Liver (tissue), 8 donors: ENCODE measurements at regions not wholly inside any gene's neighbourhood (a gene's known extent, or its start where the extent isn't known, plus 50 kb on each side); places are given as distances from the start of the nearest gene placed in this dataset.

ENCODE experiments used
- DNase-seq: peaks from one replicate; pipeline ENCODE4 v3.0.0-alpha.2; 2017; ENCODE audit warnings: low spot score
- H3K27ac ChIP-seq, 2 donors: one replicate each; pipeline ENCODE4 v1.7.0; 2013; ENCODE audit warnings: inconsistent platforms in 2 of 2, low read length in 2 of 2, control low read depth in 1 of 2, low read depth in 1 of 2, mild to moderate bottlenecking in 1 of 2
- H3K27me3 ChIP-seq, 4 donors: one replicate each; pipeline versions ENCODE4 v1.6.1 to v1.7.0; 2013; ENCODE audit warnings: low read length in 3 of 4, inconsistent platforms in 1 of 4, mild to moderate bottlenecking in 1 of 4, moderate library complexity in 1 of 4; ENCODE audit not compliant: control insufficient read depth in 4 of 4, insufficient read depth in 4 of 4
- H3K36me3 ChIP-seq, 4 donors: one replicate each; pipeline versions ENCODE4 v1.6.1 to v1.7.0; 2013; ENCODE audit warnings: low read length in 3 of 4, mild to moderate bottlenecking in 3 of 4, low read depth in 1 of 4, moderate library complexity in 1 of 4; ENCODE audit not compliant: control insufficient read depth in 4 of 4, insufficient read depth in 3 of 4
- H3K4me1 ChIP-seq, 4 donors: one replicate each; pipeline versions ENCODE4 v1.6.1 to v1.7.0; 2013; ENCODE audit warnings: low read length in 3 of 4, mild to moderate bottlenecking in 3 of 4, moderate library complexity in 1 of 4; ENCODE audit not compliant: control insufficient read depth in 4 of 4, insufficient read depth in 4 of 4
- H3K4me3 ChIP-seq, 3 donors: one replicate each; pipeline versions ENCODE4 v1.6.1 to v1.7.0; 2013; ENCODE audit warnings: low read length in 3 of 3, control low read depth in 1 of 3, low read depth in 1 of 3, mild to moderate bottlenecking in 1 of 3
- H3K9ac ChIP-seq, 2 donors: one replicate each; pipeline ENCODE4 v1.7.0; 2013; ENCODE audit warnings: low read length in 2 of 2, mild to moderate bottlenecking in 2 of 2, moderate library complexity in 2 of 2, control low read depth in 1 of 2, low read depth in 1 of 2
- H3K9me3 ChIP-seq, 4 donors: one replicate each; pipeline versions ENCODE4 v1.6.1 to v1.7.0; 2013; ENCODE audit warnings: low read length in 3 of 4; ENCODE audit not compliant: control insufficient read depth in 4 of 4
- EGR1 ChIP-seq, 2 donors: IDR thresholded peaks; 2 replicates each; pipeline ENCODE4 v1.6.1; 2016 to 2018; ENCODE audit warnings: antibody characterized with exemption in 2 of 2, low read depth in 2 of 2
- FOXA1 ChIP-seq: IDR thresholded peaks from 2 replicates; pipeline ENCODE4 v1.6.1; 2016; ENCODE audit warnings: antibody characterized with exemption
- FOXA2 ChIP-seq: IDR thresholded peaks from 2 replicates; pipeline ENCODE4 v1.6.1; 2016; ENCODE audit warnings: antibody characterized with exemption
- GABPA ChIP-seq, 2 donors: IDR thresholded peaks in 1 of 2; conservative IDR thresholded peaks in 1 of 2; 2 replicates each; pipeline ENCODE4 v1.6.1; 2016; ENCODE audit warnings: antibody characterized with exemption in 2 of 2, mild to moderate bottlenecking in 1 of 2, moderate library complexity in 1 of 2
- HNF4A ChIP-seq, 2 donors: conservative IDR thresholded peaks; 2 replicates each; pipeline ENCODE4 v1.6.1; 2016; ENCODE audit warnings: antibody characterized with exemption in 2 of 2, mild to moderate bottlenecking in 2 of 2
- HNF4G ChIP-seq: IDR thresholded peaks from 2 replicates; pipeline ENCODE4 v1.6.1; 2016; ENCODE audit warnings: antibody characterized with exemption
- JUND ChIP-seq, 2 donors: IDR thresholded peaks; 2 replicates each; pipeline ENCODE4 v1.6.1; 2016; ENCODE audit warnings: antibody characterized with exemption in 2 of 2
- NR2F2 ChIP-seq: IDR thresholded peaks from 2 replicates; pipeline ENCODE4 v1.6.1; 2016; ENCODE audit warnings: antibody characterized with exemption
- RAD21 ChIP-seq, 2 donors: IDR thresholded peaks; 2 replicates each; pipeline ENCODE4 v1.6.1; 2016; ENCODE audit warnings: antibody characterized with exemption in 2 of 2, mild to moderate bottlenecking in 2 of 2
- RXRA ChIP-seq, 2 donors: IDR thresholded peaks; 2 replicates each; pipeline ENCODE4 v1.6.1; 2017 to 2018; ENCODE audit warnings: antibody characterized with exemption in 2 of 2, mild to moderate bottlenecking in 1 of 2
- SP1 ChIP-seq: IDR thresholded peaks from 2 replicates; pipeline ENCODE4 v1.6.1; 2018; ENCODE audit warnings: antibody characterized with exemption, mild to moderate bottlenecking
- TAF1 ChIP-seq: conservative IDR thresholded peaks from 2 replicates; pipeline ENCODE4 v1.6.1; 2016; ENCODE audit warnings: antibody characterized with exemption, mild to moderate bottlenecking
- YY1 ChIP-seq: IDR thresholded peaks from 2 replicates; pipeline ENCODE4 v1.6.1; 2016; ENCODE audit warnings: antibody characterized with exemption, mild to moderate bottlenecking
- WGBS: extraction: QIAGEN DNeasy Blood & Tissue Kit; methylation state at CpG from one replicate; pipeline ENCODE4 v1.1.7; 2013; 5-methylcytosine and 5-hydroxymethylcytosine counted together
- TF ChIP-seq, protein P1 (sequence below): fragments of 150-350 bp; IDR thresholded peaks from 2 replicates; pipeline ENCODE4 v1.5.1; 2017; ENCODE audit warnings: improper control_type of control experiment, low read depth, low read length; ENCODE audit not compliant: missing input control
- TF ChIP-seq, protein P2 (sequence below): IDR thresholded peaks from 2 replicates; pipeline ENCODE4 v1.6.1; 2016; ENCODE audit warnings: antibody characterized with exemption
- TF ChIP-seq, protein P3 (sequence below): IDR thresholded peaks from 2 replicates; pipeline ENCODE4 v1.6.1; 2016; ENCODE audit warnings: antibody characterized with exemption
- TF ChIP-seq, protein P4 (sequence below): IDR thresholded peaks from 2 replicates; pipeline ENCODE4 v1.6.1; 2016; ENCODE audit warnings: antibody characterized with exemption
- TF ChIP-seq, protein P5 (sequence below): IDR thresholded peaks from 2 replicates; pipeline ENCODE4 v1.6.1; 2016; ENCODE audit warnings: antibody characterized with exemption, mild to moderate bottlenecking
- donor health status: healthy.
- donor health status: healthy.
- donor health status: healthy.
- donor health status: healthy.
- donor health status: healthy.

DNA sequence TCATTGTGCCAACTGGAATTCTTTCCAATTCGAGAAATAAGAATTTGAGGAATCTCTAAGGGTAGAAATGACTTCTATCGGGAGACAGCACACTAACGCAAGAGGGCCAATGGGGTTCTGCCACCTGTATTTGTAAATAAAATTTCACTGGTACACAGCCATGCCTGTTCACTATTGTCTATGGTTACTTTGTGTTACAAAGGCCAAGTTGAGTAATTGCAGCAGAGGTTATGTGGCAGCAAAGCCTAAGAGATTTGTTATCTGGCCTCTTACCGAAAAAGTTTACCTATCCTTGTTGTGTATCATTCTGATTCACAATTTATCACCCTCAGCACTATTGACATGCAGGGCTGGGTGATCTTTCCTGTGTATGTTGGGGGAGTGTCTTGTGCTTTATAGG is 278.0 kb downstream of the KLF5 start:
- H3K4me3 ChIP-seq, result no peak overlapping the region
- peak overlapping the region; percentile 56 to 63 for H3K27ac ChIP-seq
- peaks cover 0 to 6% (median 0%) of the 10 kb centered on the region in 4 donors for H3K4me1 ChIP-seq
- WGBS, result 30% methylated on average over 4 of the region's 4 CpGs
- no peaks in the 10 kb centered on the region for H3K36me3 ChIP-seq
- no peak for DNase-seq
- no peaks in the 10 kb centered on the region for H3K9me3 ChIP-seq
- H3K27me3 ChIP-seq, result no peaks in the 10 kb centered on the region
- TF ChIP-seq, protein P1, sequence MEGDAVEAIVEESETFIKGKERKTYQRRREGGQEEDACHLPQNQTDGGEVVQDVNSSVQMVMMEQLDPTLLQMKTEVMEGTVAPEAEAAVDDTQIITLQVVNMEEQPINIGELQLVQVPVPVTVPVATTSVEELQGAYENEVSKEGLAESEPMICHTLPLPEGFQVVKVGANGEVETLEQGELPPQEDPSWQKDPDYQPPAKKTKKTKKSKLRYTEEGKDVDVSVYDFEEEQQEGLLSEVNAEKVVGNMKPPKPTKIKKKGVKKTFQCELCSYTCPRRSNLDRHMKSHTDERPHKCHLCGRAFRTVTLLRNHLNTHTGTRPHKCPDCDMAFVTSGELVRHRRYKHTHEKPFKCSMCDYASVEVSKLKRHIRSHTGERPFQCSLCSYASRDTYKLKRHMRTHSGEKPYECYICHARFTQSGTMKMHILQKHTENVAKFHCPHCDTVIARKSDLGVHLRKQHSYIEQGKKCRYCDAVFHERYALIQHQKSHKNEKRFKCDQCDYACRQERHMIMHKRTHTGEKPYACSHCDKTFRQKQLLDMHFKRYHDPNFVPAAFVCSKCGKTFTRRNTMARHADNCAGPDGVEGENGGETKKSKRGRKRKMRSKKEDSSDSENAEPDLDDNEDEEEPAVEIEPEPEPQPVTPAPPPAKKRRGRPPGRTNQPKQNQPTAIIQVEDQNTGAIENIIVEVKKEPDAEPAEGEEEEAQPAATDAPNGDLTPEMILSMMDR, result no peak
- peak in 1 of 2 donors; percentile 49 for TF ChIP-seq JUND (IDR thresholded peaks at IDR 0.05)
- peak in 1 of 2 donors; percentile 30 for TF ChIP-seq RAD21 (IDR thresholded peaks at IDR 0.05)
- TF ChIP-seq SP1, result peak; percentile 59
- TF ChIP-seq, protein P2, sequence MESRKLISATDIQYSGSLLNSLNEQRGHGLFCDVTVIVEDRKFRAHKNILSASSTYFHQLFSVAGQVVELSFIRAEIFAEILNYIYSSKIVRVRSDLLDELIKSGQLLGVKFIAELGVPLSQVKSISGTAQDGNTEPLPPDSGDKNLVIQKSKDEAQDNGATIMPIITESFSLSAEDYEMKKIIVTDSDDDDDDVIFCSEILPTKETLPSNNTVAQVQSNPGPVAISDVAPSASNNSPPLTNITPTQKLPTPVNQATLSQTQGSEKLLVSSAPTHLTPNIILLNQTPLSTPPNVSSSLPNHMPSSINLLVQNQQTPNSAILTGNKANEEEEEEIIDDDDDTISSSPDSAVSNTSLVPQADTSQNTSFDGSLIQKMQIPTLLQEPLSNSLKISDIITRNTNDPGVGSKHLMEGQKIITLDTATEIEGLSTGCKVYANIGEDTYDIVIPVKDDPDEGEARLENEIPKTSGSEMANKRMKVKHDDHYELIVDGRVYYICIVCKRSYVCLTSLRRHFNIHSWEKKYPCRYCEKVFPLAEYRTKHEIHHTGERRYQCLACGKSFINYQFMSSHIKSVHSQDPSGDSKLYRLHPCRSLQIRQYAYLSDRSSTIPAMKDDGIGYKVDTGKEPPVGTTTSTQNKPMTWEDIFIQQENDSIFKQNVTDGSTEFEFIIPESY, result peak; percentile 68
- no peak for TF ChIP-seq TAF1
- TF ChIP-seq NR2F2, result no peak
- TF ChIP-seq YY1, result peak; percentile 68
- TF ChIP-seq EGR1 (IDR thresholded peaks at IDR 0.05; ENCODE audit: low read depth in 2 of 2), result no peak
- peak; percentile 72 for TF ChIP-seq FOXA1
- TF ChIP-seq, protein P3, sequence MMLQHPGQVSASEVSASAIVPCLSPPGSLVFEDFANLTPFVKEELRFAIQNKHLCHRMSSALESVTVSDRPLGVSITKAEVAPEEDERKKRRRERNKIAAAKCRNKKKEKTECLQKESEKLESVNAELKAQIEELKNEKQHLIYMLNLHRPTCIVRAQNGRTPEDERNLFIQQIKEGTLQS, result no peak
- TF ChIP-seq, protein P4, sequence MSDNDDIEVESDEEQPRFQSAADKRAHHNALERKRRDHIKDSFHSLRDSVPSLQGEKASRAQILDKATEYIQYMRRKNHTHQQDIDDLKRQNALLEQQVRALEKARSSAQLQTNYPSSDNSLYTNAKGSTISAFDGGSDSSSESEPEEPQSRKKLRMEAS, result peak; percentile 56
- peak; percentile 72 to 86 for TF ChIP-seq HNF4A (conservative IDR thresholded peaks at IDR 0.05)
- TF ChIP-seq FOXA2, result peak; percentile 62
- TF ChIP-seq GABPA (IDR thresholded peaks at IDR 0.05 in 1 of 2, conservative IDR thresholded peaks at IDR 0.05 in 1 of 2), result no peak
- peak; percentile 55 to 83 for TF ChIP-seq RXRA (IDR thresholded peaks at IDR 0.05)
- TF ChIP-seq, protein P5, sequence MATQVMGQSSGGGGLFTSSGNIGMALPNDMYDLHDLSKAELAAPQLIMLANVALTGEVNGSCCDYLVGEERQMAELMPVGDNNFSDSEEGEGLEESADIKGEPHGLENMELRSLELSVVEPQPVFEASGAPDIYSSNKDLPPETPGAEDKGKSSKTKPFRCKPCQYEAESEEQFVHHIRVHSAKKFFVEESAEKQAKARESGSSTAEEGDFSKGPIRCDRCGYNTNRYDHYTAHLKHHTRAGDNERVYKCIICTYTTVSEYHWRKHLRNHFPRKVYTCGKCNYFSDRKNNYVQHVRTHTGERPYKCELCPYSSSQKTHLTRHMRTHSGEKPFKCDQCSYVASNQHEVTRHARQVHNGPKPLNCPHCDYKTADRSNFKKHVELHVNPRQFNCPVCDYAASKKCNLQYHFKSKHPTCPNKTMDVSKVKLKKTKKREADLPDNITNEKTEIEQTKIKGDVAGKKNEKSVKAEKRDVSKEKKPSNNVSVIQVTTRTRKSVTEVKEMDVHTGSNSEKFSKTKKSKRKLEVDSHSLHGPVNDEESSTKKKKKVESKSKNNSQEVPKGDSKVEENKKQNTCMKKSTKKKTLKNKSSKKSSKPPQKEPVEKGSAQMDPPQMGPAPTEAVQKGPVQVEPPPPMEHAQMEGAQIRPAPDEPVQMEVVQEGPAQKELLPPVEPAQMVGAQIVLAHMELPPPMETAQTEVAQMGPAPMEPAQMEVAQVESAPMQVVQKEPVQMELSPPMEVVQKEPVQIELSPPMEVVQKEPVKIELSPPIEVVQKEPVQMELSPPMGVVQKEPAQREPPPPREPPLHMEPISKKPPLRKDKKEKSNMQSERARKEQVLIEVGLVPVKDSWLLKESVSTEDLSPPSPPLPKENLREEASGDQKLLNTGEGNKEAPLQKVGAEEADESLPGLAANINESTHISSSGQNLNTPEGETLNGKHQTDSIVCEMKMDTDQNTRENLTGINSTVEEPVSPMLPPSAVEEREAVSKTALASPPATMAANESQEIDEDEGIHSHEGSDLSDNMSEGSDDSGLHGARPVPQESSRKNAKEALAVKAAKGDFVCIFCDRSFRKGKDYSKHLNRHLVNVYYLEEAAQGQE, result peak; percentile 40
- no peak for TF ChIP-seq HNF4G
- H3K9ac ChIP-seq, result no peak overlapping the region
